GM19023 (cell line): ENCODE measurements at regions not wholly inside any gene's neighbourhood (a gene's known extent, or its start where the extent isn't known, plus 50 kb on each side); places are given as distances from the start of the nearest gene placed in this dataset.
"Not testable (repeated sequence)": the region's sequence is repeated elsewhere in the genome, so short reads cannot be mapped to it uniquely, and the experiment has no call there.

Experiments used
- ATAC-seq: cut with Tn5 transposase; IDR thresholded peaks from one replicate; pipeline ENCODE4 v1.9.1; 2021; ENCODE audit warnings: mild to moderate bottlenecking, moderate library complexity; ENCODE audit not compliant: unreplicated experiment

GRCh38 chr9:13942695-13943094 lies 371.2 kb downstream of the NFIB start:
- ATAC-seq: no peak

- ATAC-seq: no peak
Observed at GRCh38 chr9:13942201-13942600, 371.7 kb downstream of the NFIB start.

GRCh38 chr9:13941714-13942113 lies 372.2 kb downstream of the NFIB start:
- no peak for ATAC-seq

- ATAC-seq: no peak
Observed at GRCh38 chr9:13939701-13940490, 374.0 kb downstream of the NFIB start.

GRCh38 chr9:13939134-13939533 lies 374.8 kb downstream of the NFIB start:
- no peak for ATAC-seq

- ATAC-seq: no peak
Observed at GRCh38 chr9:13934416-13934815, 379.5 kb downstream of the NFIB start.

- ATAC-seq: no peak
Observed at GRCh38 chr9:13933268-13933656, 380.7 kb downstream of the NFIB start.

- ATAC-seq: no peak
Observed at GRCh38 chr9:13932528-13933267, 381.2 kb downstream of the NFIB start.

- ATAC-seq: no peak
Observed at GRCh38 chr9:13929013-13929412, 384.9 kb downstream of the NFIB start.

- no peak for ATAC-seq
Observed at GRCh38 chr9:13923381-13923780, 390.6 kb downstream of the NFIB start.

GRCh38 chr9:13920557-13920956 lies 393.4 kb downstream of the NFIB start:
- no peak for ATAC-seq

GRCh38 chr9:13919401-13919800 lies 394.5 kb downstream of the NFIB start:
- ATAC-seq: no peak

GRCh38 chr9:13917534-13917933 lies 396.4 kb downstream of the NFIB start:
- ATAC-seq: no peak

- ATAC-seq: no peak
Observed at GRCh38 chr9:13915591-13916301, 398.2 kb downstream of the NFIB start.

- no peak for ATAC-seq
Observed at GRCh38 chr9:13915131-13915530, 398.8 kb downstream of the NFIB start.

- ATAC-seq: no peak
Observed at GRCh38 chr9:13911473-13911872, 402.5 kb downstream of the NFIB start.

GRCh38 chr9:13907842-13908241 lies 406.1 kb downstream of the NFIB start:
- ATAC-seq: not testable (repeated sequence)

- no peak for ATAC-seq
Observed at GRCh38 chr9:13904746-13905145, 409.2 kb downstream of the NFIB start.

- no peak for ATAC-seq
Observed at GRCh38 chr9:13904311-13904710, 409.6 kb downstream of the NFIB start.

GRCh38 chr9:13902286-13903066 lies 411.5 kb downstream of the NFIB start:
- ATAC-seq: no peak

- no peak for ATAC-seq
Observed at GRCh38 chr9:13901176-13901575, 412.8 kb downstream of the NFIB start.
